B cell (primary cell): ENCODE measurements at regions not wholly inside any gene's neighbourhood (a gene's known extent, or its start where the extent isn't known, plus 50 kb on each side); places are given as distances from the start of the nearest gene placed in this dataset.

Experiments
- ATAC-seq: fragments of 200-7000 bp; cut with Tn5 transposase; one replicate; pipeline ENCODE4 v1.10.0; 2021; ENCODE audit warnings: low read depth, mild to moderate bottlenecking, moderate number of reproducible peaks, moderate library complexity
- CTCF ChIA-PET: fragments of 350-600 bp; sonication (Branson Sonifier 250); formaldehyde crosslinking; loops from one replicate; lab custom pipeline; 2021; ENCODE audit warnings: antibody characterized with exemption, inconsistent platforms; lab: Charles Lee
- POLR2A ChIA-PET: fragments of 350-600 bp; sonication (Branson Sonifier 250); formaldehyde crosslinking; loops from one replicate; lab custom pipeline; 2021; ENCODE audit warnings: antibody characterized with exemption; lab: Charles Lee
- DNase-seq: peaks from one replicate; pipeline ENCODE4 v3.0.0; 2013
- H2AFZ ChIP-seq: 2 replicates; pipeline ENCODE4 v1.6.1; 2012; ENCODE audit warnings: mild to moderate bottlenecking, low read depth, low read length; ENCODE audit not compliant: insufficient read depth, poor library complexity, severe bottlenecking
- H3K27ac ChIP-seq, 2 donors: 1 replicate in 1 of 2; 2 replicates in 1 of 2; pipeline ENCODE4 v1.5.1; 2012 to 2013; ENCODE audit warnings: low read length in 2 of 2, mild to moderate bottlenecking in 2 of 2, moderate library complexity in 1 of 2
- H3K27me3 ChIP-seq, 4 experiments: fragments of 200-600 bp in 1 of 4; sonication (generic) in 1 of 4; replicated peaks in 1 of 4; 1 replicate in 2 of 4; 2 replicates in 2 of 4; pipeline versions ENCODE4 v1.6.1 to v1.7.0; 2013 to 2016; ENCODE audit warnings: low read length in 3 of 4, mild to moderate bottlenecking in 2 of 4, mixed read lengths in 1 of 4, moderate library complexity in 1 of 4; ENCODE audit not compliant: insufficient read depth in 4 of 4, control insufficient read depth in 3 of 4; ENCODE audit errors: control extremely low read depth in 1 of 4
- H3K36me3 ChIP-seq, 2 experiments: replicated peaks in 1 of 2; 1 replicate in 1 of 2; 2 replicates in 1 of 2; pipeline versions ENCODE4 v1.6.1 to v1.7.1; 2013; ENCODE audit warnings: low read length in 1 of 2; ENCODE audit not compliant: insufficient read depth in 2 of 2, control insufficient read depth in 1 of 2; ENCODE audit errors: control extremely low read depth in 1 of 2, extremely low read depth in 1 of 2
- H3K4me1 ChIP-seq, 2 donors: fragments of 200-600 bp in 1 of 2; sonication (generic) in 1 of 2; 1 replicate in 1 of 2; 2 replicates in 1 of 2; pipeline versions ENCODE4 v1.5.1 to v1.6.1; 2013 to 2017; ENCODE audit warnings: low read length in 2 of 2; ENCODE audit not compliant: control insufficient read depth in 2 of 2, insufficient read depth in 2 of 2
- H3K4me2 ChIP-seq: replicated peaks from 2 replicates; pipeline ENCODE3; 2012; ENCODE audit warnings: mild to moderate bottlenecking, low read depth, low read length; ENCODE audit not compliant: poor library complexity, severe bottlenecking
- H3K4me3 ChIP-seq, 5 experiments: fragments of 200-600 bp in 1 of 5; sonication (generic) in 1 of 5; 1 replicate in 3 of 5; 2 replicates in 2 of 5; pipeline versions ENCODE4 v1.5.1 to v1.7.0; 2011 to 2016; ENCODE audit warnings: low read length in 4 of 5, mild to moderate bottlenecking in 4 of 5, low read depth in 2 of 5, control low read depth in 1 of 5, moderate library complexity in 1 of 5; ENCODE audit not compliant: insufficient read depth in 1 of 5; ENCODE audit errors: control extremely low read depth in 1 of 5, extremely low read depth in 1 of 5
- H3K79me2 ChIP-seq: fragments of 200-600 bp; sonication (generic); one replicate; pipeline ENCODE4 v1.6.0; 2016; ENCODE audit warnings: low read length; ENCODE audit not compliant: control insufficient read depth, insufficient read depth
- H3K9ac ChIP-seq: fragments of 200-600 bp; sonication (generic); 2 replicates; pipeline ENCODE4 v1.6.1; 2017; ENCODE audit warnings: mild to moderate bottlenecking, low read length, moderate library complexity
- H3K9me3 ChIP-seq, 3 donors: one replicate each; pipeline versions ENCODE4 v1.6.1 to v1.7.1; 2013; ENCODE audit warnings: low read length in 2 of 3; ENCODE audit not compliant: control insufficient read depth in 2 of 3, insufficient read depth in 1 of 3; ENCODE audit errors: control extremely low read depth in 1 of 3
- H4K20me1 ChIP-seq: 2 replicates; pipeline ENCODE4 v1.6.0; 2012; ENCODE audit warnings: mild to moderate bottlenecking, low read length; ENCODE audit not compliant: insufficient read depth, control insufficient read depth, poor library complexity, severe bottlenecking
- H3K27ac Mint-ChIP-seq: one replicate; pipeline ENCODE4 v1.8.0; 2021; ENCODE audit warnings: mixed read lengths
- H3K27me3 Mint-ChIP-seq: one replicate; pipeline ENCODE4 v1.8.0; 2021; ENCODE audit warnings: mixed read lengths
- H3K4me1 Mint-ChIP-seq: one replicate; pipeline ENCODE4 v1.8.0; 2021; ENCODE audit warnings: mixed read lengths
- H3K4me3 Mint-ChIP-seq: one replicate; pipeline ENCODE4 v1.8.0; 2021; ENCODE audit warnings: mixed read lengths
- H3K9me3 Mint-ChIP-seq: one replicate; pipeline ENCODE4 v1.8.0; 2022; ENCODE audit warnings: mixed read lengths; ENCODE audit not compliant: insufficient read depth
- EZH2 ChIP-seq: IDR thresholded peaks from 2 replicates; pipeline ENCODE4 v1.6.1; 2012; ENCODE audit warnings: borderline replicate concordance, low read depth, mild to moderate bottlenecking, moderate library complexity, low read length; ENCODE audit not compliant: insufficient read depth, poor library complexity, severe bottlenecking
- WGBS: methylation state at CpG from one replicate; pipeline ENCODE4 v1.1.5; 2013; ENCODE audit warnings: missing lambda C conversion rate; ENCODE audit not compliant: insufficient coverage; 5-methylcytosine and 5-hydroxymethylcytosine counted together
- intact Hi-C: fragments of 100-400 bp; cut with micrococcal nuclease; formaldehyde crosslinking; loops from one replicate; pipeline ENCODE4 v1.10.0; 2022
- TF ChIP-seq, protein P1 (sequence below): fragments of 200-600 bp; IDR thresholded peaks from one replicate; pipeline ENCODE4 v1.8.0; 2022; ENCODE audit warnings: antibody characterized with exemption, mild to moderate bottlenecking

DNA sequence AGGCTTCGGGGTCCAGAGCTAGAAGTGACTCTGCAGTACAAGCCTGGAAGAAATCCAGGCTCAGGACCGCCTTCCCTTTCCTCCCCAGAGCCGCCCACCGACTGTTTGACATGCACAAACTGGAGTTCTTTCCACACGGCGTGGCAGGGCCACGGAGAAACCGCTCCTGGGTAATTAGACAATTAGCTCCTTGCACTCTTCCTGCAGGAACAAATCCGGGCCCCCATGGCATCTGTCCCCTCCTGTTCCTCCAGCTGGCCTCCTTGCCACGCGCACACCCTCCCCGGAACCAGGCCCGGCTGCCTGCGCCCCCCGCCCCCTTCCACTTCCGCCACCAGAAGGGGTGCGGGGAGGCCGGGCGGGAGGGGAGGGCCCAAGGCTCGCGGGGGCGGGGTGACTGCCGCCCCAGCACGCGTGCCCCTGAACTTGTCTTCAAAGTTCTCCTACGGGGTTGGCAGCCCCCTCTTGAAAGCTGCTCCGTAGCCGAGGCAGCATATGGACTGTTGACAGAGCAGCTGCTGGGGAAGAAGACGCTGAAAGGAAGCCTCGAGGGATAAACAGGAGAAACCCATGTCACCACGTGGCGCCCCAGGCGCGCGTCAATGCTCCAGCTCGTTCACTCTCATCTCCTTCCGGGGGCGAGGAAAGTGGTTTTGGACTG is 74.3 kb downstream of the SEC61B start:
- Histone ChIP-seq H2AFZ (peak overlapping the region; percentile 46), H3K27ac (peak overlapping the region; percentile 63 to 65), H3K27me3 (peaks cover 0 to 3% (median 0%) of the 10 kb centered on the region in 4 experiments), H3K4me2 (peak overlapping the region; percentile 67), H3K36me3 (no peaks in the 10 kb centered on the region), H3K9ac (peak overlapping the region; percentile 21), H4K20me1 (no peaks in the 10 kb centered on the region), H3K4me1 (peaks cover 18 to 24% of the 10 kb centered on the region in 2 donors), H3K9me3 (no peaks in the 10 kb centered on the region), H3K79me2 (no peaks in the 10 kb centered on the region), H3K4me3 (peak overlapping the region in 4 of 5 experiments; percentile 6 to 34 (median 28))
- 63% methylated on average over 30 of the region's 38 CpGs for WGBS
- Mint-ChIP-seq H3K4me3 (peak overlapping the region; percentile 58), H3K4me1 (peaks cover 12% of the 10 kb centered on the region), H3K27ac (peak overlapping the region; percentile 74), H3K27me3 (peaks cover 12% of the 10 kb centered on the region), H3K9me3 (no peaks in the 10 kb centered on the region)
- DNase-seq (peak; percentile 76), ATAC-seq (peak; percentile 85)
- intact Hi-C loops = no loop called here
- CTCF ChIA-PET = interaction anchor here (0.7 to 1.8 kb wide), 5 partner anchors 111 to 926 kb away, joined by 3 to 5 read pairs (median 3); no protein-coding TSS in a partner anchor
- POLR2A ChIA-PET = interaction anchor here (0.6 to 0.9 kb wide), 4 partner anchors 8 to 523 kb away, joined by 3 to 8 read pairs (median 4); no protein-coding TSS in a partner anchor
- no peak for TF ChIP-seq EZH2
- TF ChIP-seq, protein P1, sequence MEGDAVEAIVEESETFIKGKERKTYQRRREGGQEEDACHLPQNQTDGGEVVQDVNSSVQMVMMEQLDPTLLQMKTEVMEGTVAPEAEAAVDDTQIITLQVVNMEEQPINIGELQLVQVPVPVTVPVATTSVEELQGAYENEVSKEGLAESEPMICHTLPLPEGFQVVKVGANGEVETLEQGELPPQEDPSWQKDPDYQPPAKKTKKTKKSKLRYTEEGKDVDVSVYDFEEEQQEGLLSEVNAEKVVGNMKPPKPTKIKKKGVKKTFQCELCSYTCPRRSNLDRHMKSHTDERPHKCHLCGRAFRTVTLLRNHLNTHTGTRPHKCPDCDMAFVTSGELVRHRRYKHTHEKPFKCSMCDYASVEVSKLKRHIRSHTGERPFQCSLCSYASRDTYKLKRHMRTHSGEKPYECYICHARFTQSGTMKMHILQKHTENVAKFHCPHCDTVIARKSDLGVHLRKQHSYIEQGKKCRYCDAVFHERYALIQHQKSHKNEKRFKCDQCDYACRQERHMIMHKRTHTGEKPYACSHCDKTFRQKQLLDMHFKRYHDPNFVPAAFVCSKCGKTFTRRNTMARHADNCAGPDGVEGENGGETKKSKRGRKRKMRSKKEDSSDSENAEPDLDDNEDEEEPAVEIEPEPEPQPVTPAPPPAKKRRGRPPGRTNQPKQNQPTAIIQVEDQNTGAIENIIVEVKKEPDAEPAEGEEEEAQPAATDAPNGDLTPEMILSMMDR = no peak

DNA sequence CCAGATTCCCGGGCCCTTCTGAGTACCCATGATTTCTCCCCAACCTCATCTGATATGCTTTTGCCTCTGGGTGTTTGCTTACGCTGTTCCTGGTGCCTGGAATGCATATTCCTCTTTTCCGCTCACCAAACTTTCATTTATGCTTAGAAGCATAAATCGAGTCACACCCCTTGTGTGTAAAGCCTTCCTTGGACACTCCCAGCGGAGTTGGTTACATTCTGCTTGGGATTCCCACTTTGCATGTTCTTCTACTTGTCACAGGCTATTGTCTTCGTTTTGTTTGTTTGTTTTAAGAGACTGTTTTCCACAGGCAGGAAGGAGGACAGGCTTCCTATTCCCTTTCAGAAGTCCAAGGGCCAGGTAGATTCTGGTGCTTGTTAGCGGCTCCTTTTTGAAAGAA is 76.5 kb downstream of the SEC61B start:
- Histone ChIP-seq H3K4me2 (no peak overlapping the region), H3K79me2 (no peaks in the 10 kb centered on the region), H3K27ac (no peak overlapping the region), H3K4me1 (peaks cover 18 to 24% of the 10 kb centered on the region in 2 donors), H3K9me3 (no peaks in the 10 kb centered on the region), H3K9ac (no peak overlapping the region), H3K36me3 (no peaks in the 10 kb centered on the region), H3K4me3 (no peak overlapping the region), H3K27me3 (no peaks in the 10 kb centered on the region), H4K20me1 (no peaks in the 10 kb centered on the region), H2AFZ (no peak overlapping the region)
- ChIA-PET CTCF (no interaction called here), POLR2A (no interaction called here)
- 92% methylated on average over 2 of the region's 7 CpGs for WGBS
- no peaks in the 10 kb centered on the region for H3K9me3 Mint-ChIP-seq
- ATAC-seq = no peak
- peaks cover 7% of the 10 kb centered on the region for H3K27me3 Mint-ChIP-seq
- peaks cover 12% of the 10 kb centered on the region for H3K4me1 Mint-ChIP-seq
- no peak for DNase-seq
- no peak for TF ChIP-seq EZH2
- TF ChIP-seq, protein P1 = no peak
- H3K27ac Mint-ChIP-seq = no peak overlapping the region
- H3K4me3 Mint-ChIP-seq = no peak overlapping the region
- intact Hi-C loops = no loop called here
